HepG2 (cell line): ENCODE measurements at regions not wholly inside any gene's neighbourhood (a gene's known extent, or its start where the extent isn't known, plus 50 kb on each side); places are given as distances from the start of the nearest gene placed in this dataset.

Source experiments
- ATAC-seq: fragments of 200-7000 bp; cut with Tn5 transposase; 3 replicates; pipeline ENCODE4 v1.9.1; 2020; ENCODE audit warnings: mild to moderate bottlenecking, moderate library complexity
- BruUV-seq: library from RNA; stranded (reverse); fragments of 400-500 nt; replicated peaks from 2 replicates; lab custom pipeline; 2021; lab: Mats Ljungman, UMichigan
- CTCF ChIA-PET: fragments of 300-600 bp; formaldehyde crosslinking; extraction: SDS; loops from one replicate; lab custom pipeline; 2021; ENCODE audit warnings: low total read pairs, inconsistent platforms, low intra/inter-chr PET ratio; lab: Yijun Ruan, JAX
- POLR2A ChIA-PET: fragments of 350-600 bp; sonication (Branson Sonifier 250); formaldehyde crosslinking; loops from one replicate; lab custom pipeline; 2020; ENCODE audit warnings: antibody characterized with exemption, inconsistent platforms; lab: Yijun Ruan, JAX
- DNase-seq: peaks from one replicate; pipeline ENCODE4 v3.0.0-alpha.2; 2015; ENCODE audit warnings: low spot score
- FAIRE-seq: peaks from 3 replicates; lab custom pipeline; 2011; peaks lifted over from hg19 to GRCh38; lab: Jason Lieb, UNC
- H2AFZ ChIP-seq: one replicate; pipeline ENCODE4 v1.6.1; 2011; ENCODE audit warnings: low read length, inconsistent platforms
- H3K27ac ChIP-seq: fragments of 300-600 bp; 3 replicates; pipeline ENCODE4 v1.8.0; 2011; ENCODE audit warnings: mixed run types, mild to moderate bottlenecking, mixed read lengths, low read length, inconsistent platforms; ENCODE audit not compliant: insufficient read depth; ENCODE audit errors: extremely low read length
- H3K27me3 ChIP-seq, 2 experiments: fragments of 200-600 bp in 1 of 2; 2 replicates in 1 of 2; 3 replicates in 1 of 2; pipeline versions ENCODE4 v1.6.0 to v1.8.0; 2011; ENCODE audit warnings: low read length in 2 of 2, mild to moderate bottlenecking in 2 of 2, moderate library complexity in 2 of 2, inconsistent platforms in 1 of 2; ENCODE audit not compliant: insufficient read depth in 2 of 2, control insufficient read depth in 1 of 2
- H3K36me3 ChIP-seq, 2 experiments: fragments of 200-600 bp in 1 of 2; replicated peaks in 1 of 2; 2 replicates in 1 of 2; 3 replicates in 1 of 2; pipeline versions ENCODE4 v1.5.1 to v1.8.0; 2011; ENCODE audit warnings: low read length in 2 of 2, inconsistent platforms in 1 of 2; ENCODE audit not compliant: insufficient read depth in 2 of 2, control insufficient read depth in 1 of 2
- H3K4me1 ChIP-seq: 2 replicates; pipeline ENCODE4 v1.5.1; 2012; ENCODE audit warnings: low read length, inconsistent platforms; ENCODE audit not compliant: insufficient read depth
- H3K4me2 ChIP-seq: 2 replicates; pipeline ENCODE4 v1.6.0; 2011; ENCODE audit warnings: low read depth, low read length, inconsistent platforms
- H3K4me3 ChIP-seq, 3 experiments: fragments of 200-600 bp in 1 of 3; sonication (generic), shearing (Covaris generic) in 1 of 3; replicated peaks in 1 of 3; 2 replicates each; pipeline ENCODE4 v1.5.1; 2011 to 2016; ENCODE audit warnings: low read length in 3 of 3, inconsistent platforms in 2 of 3, low read depth in 2 of 3, mild to moderate bottlenecking in 2 of 3, control low read depth in 1 of 3, mixed read lengths in 1 of 3; ENCODE audit not compliant: insufficient read depth in 1 of 3
- H3K79me2 ChIP-seq: one replicate; pipeline ENCODE4 v1.6.1; 2011; ENCODE audit warnings: low read length, inconsistent platforms; ENCODE audit not compliant: insufficient read depth
- H3K9ac ChIP-seq: 2 replicates; pipeline ENCODE4 v1.6.0; 2011; ENCODE audit warnings: mild to moderate bottlenecking, low read depth, low read length, inconsistent platforms; ENCODE audit not compliant: insufficient read depth
- H3K9me3 ChIP-seq: 2 replicates; pipeline ENCODE4 v1.5.1; 2012; ENCODE audit warnings: mild to moderate bottlenecking, low read length
- H4K20me1 ChIP-seq: 2 replicates; pipeline ENCODE4 v1.6.0; 2011; ENCODE audit warnings: inconsistent platforms, mild to moderate bottlenecking, low read length, moderate library complexity; ENCODE audit not compliant: insufficient read depth
- GMEB2 ChIP-seq: IDR thresholded peaks from 2 replicates; pipeline ENCODE4 v1.6.1; 2016; ENCODE audit warnings: missing biosample characterization, missing genetic modification reagents, low read depth
- HMGXB3 ChIP-seq: sonication (generic); formaldehyde crosslinking; IDR thresholded peaks from 2 replicates; pipeline ENCODE4 v1.4.0; 2020; ENCODE audit warnings: missing genetic modification reagents, borderline replicate concordance
- MAF1 ChIP-seq: sonication (generic); formaldehyde crosslinking; IDR thresholded peaks from 2 replicates; pipeline ENCODE4 v1.5.0; 2020; ENCODE audit warnings: missing genetic modification reagents, borderline replicate concordance
- MYPOP ChIP-seq: sonication (generic); formaldehyde crosslinking; IDR thresholded peaks from 2 replicates; pipeline ENCODE4 v1.8.1; 2023; ENCODE audit warnings: mild to moderate bottlenecking, moderate library complexity, missing genetic modification reagents
- NPAS2 ChIP-seq: sonication (generic); formaldehyde crosslinking; IDR thresholded peaks from 2 replicates; pipeline ENCODE4 v1.8.0; 2022; ENCODE audit warnings: mild to moderate bottlenecking, missing genetic modification reagents, borderline replicate concordance
- NR2F1 ChIP-seq, 2 experiments: fragments of 450-650 bp in 1 of 2; formaldehyde crosslinking in 1 of 2; IDR thresholded peaks; 2 replicates each; pipeline versions ENCODE4 v1.5.0 to v1.6.1; 2016 to 2020; ENCODE audit warnings: mild to moderate bottlenecking in 1 of 2, missing compliant biosample characterization in 1 of 2, missing genetic modification reagents in 1 of 2, moderate library complexity in 1 of 2
- RCOR2 ChIP-seq: IDR thresholded peaks from 2 replicates; pipeline ENCODE4 v1.6.1; 2016; ENCODE audit warnings: missing biosample characterization, missing genetic modification reagents
- TARDBP ChIP-seq: sonication (generic); formaldehyde crosslinking; IDR thresholded peaks from 2 replicates; pipeline ENCODE4 v1.8.0; 2022; ENCODE audit warnings: mild to moderate bottlenecking, missing genetic modification reagents
- TCF7 ChIP-seq: sonication (generic); IDR thresholded peaks from 2 replicates; pipeline ENCODE4 v1.6.1; 2016; ENCODE audit warnings: antibody characterized with exemption, low read depth
- ZC3H13 ChIP-seq: sonication (generic); formaldehyde crosslinking; IDR thresholded peaks from 2 replicates; pipeline ENCODE4 v1.8.1; 2023; ENCODE audit warnings: mild to moderate bottlenecking, missing genetic modification reagents, moderate library complexity
- ZNF317 ChIP-seq: sonication (generic); formaldehyde crosslinking; IDR thresholded peaks from 2 replicates; pipeline ENCODE4 v1.5.0; 2020; ENCODE audit warnings: mild to moderate bottlenecking, missing genetic modification reagents
- ZSCAN20 ChIP-seq: sonication (generic); formaldehyde crosslinking; IDR thresholded peaks from 2 replicates; pipeline ENCODE4 v1.4.0; 2020; ENCODE audit warnings: missing genetic modification reagents, mild to moderate bottlenecking, borderline replicate concordance
- WGBS: methylation state at CpG from one replicate; pipeline ENCODE4 v1.1.6; 2017; ENCODE audit warnings: low lambda C conversion rate; 5-methylcytosine and 5-hydroxymethylcytosine counted together
- in situ Hi-C: cut with HindIII; loops from 2 replicates; pipeline ENCODE4 v1.10.0; 2017; ENCODE audit warnings: low pct_unique_long_range_greater_than_20kb; ENCODE audit not compliant: extremely low pct_ligation_motif_present
- intact Hi-C: fragments of 100-400 bp; cut with micrococcal nuclease; formaldehyde crosslinking; loops from one replicate; pipeline ENCODE4 v1.10.0; 2022; ENCODE audit not compliant: unreplicated experiment

- no peak overlapping the region for H2AFZ ChIP-seq
- ATAC-seq: no peak
- H4K20me1 ChIP-seq: no peaks in the 10 kb centered on the region
- H3K9me3 ChIP-seq: no peaks in the 10 kb centered on the region
- DNase-seq: no peak
- no TSS peak for BruUV-seq
- no peaks in the 10 kb centered on the region for H3K79me2 ChIP-seq
- FAIRE-seq: no peak
- 0 out of 5 replicates have a peak, but pooled peaks cover 0 to 3% of the 10 kb centered on the region in 2 experiments for H3K27me3 ChIP-seq
- H3K36me3 ChIP-seq: no peaks in the 10 kb centered on the region
- WGBS: 54% methylated on average over 7 of the region's 8 CpGs
- in situ Hi-C loops (no loop called here), intact Hi-C loops (no loop called here)
- ChIA-PET CTCF (no interaction called here), POLR2A (interaction anchor here (3.7 kb wide), 1 partner anchor 46 kb away, joined by 16 read pairs; no protein-coding TSS in a partner anchor)
- TF ChIP-seq TCF7: no peak
- TF ChIP-seq HMGXB3: no peak
- no peak for TF ChIP-seq NPAS2 (CRISPR knock-in tag)
- TF ChIP-seq MAF1 (CRISPR knock-in tag): no peak
- no peak for TF ChIP-seq NR2F1 (CRISPR knock-in tag; IDR thresholded peaks at IDR 0.05)
- no peak for TF ChIP-seq RCOR2 (CRISPR knock-in tag)
- no peak for TF ChIP-seq TARDBP (CRISPR knock-in tag)
- no peak for TF ChIP-seq ZC3H13 (CRISPR knock-in tag)
- no peak for TF ChIP-seq ZSCAN20 (CRISPR knock-in tag)
- no peak for TF ChIP-seq ZNF317 (CRISPR knock-in tag)
- no peak for TF ChIP-seq GMEB2 (CRISPR knock-in tag)
- no peak for TF ChIP-seq MYPOP (CRISPR knock-in tag)
- no peak overlapping the region for H3K4me3 ChIP-seq
- no peak overlapping the region for H3K27ac ChIP-seq
- no peak overlapping the region for H3K9ac ChIP-seq
- peaks cover 22% of the 10 kb centered on the region for H3K4me1 ChIP-seq
- no peak overlapping the region for H3K4me2 ChIP-seq
Observed at GRCh38 chr9:70465904-70466303, 51.4 kb upstream of the KLF9 start.
